ENCODE measurements at regions not wholly inside any gene's neighbourhood (a gene's known extent, or its start where the extent isn't known, plus 50 kb on each side); places are given as distances from the start of the nearest gene placed in this dataset.
A peak's percentile ranks its signal among the peaks of the same experiment; 100 is the strongest.
"Not testable (repeated sequence)": the region's sequence is repeated elsewhere in the genome, so short reads cannot be mapped to it uniquely, and the experiment has no call there.

- DNase-seq (ENCODE audit: low read depth), result peak; percentile 57
Measured at GRCh38 chr2:53490659-53491058, 276.9 kb upstream of the CHAC2 start.

GRCh38 chr2:53486185-53486899 lies 281.3 kb upstream of the CHAC2 start:
- not testable (repeated sequence) for DNase-seq (ENCODE audit: low read depth)

- no peak for DNase-seq (ENCODE audit: low read depth)
Measured at GRCh38 chr2:53485021-53485728, 282.4 kb upstream of the CHAC2 start.

GRCh38 chr2:53484531-53484930 lies 283.1 kb upstream of the CHAC2 start:
- DNase-seq (ENCODE audit: low read depth), result no peak

- DNase-seq (ENCODE audit: low read depth), result no peak
Measured at GRCh38 chr2:53477517-53477916, 290.1 kb upstream of the CHAC2 start.

GRCh38 chr2:53476834-53477233 lies 290.8 kb upstream of the CHAC2 start:
- no peak for DNase-seq (ENCODE audit: low read depth)

GRCh38 chr2:53475766-53476165 lies 291.8 kb upstream of the CHAC2 start:
- DNase-seq (ENCODE audit: low read depth), result peak; percentile 68

GRCh38 chr2:53475321-53475720 lies 292.3 kb upstream of the CHAC2 start:
- peak; percentile 98 for DNase-seq (ENCODE audit: low read depth)

- no peak for DNase-seq (ENCODE audit: low read depth)
Measured at GRCh38 chr2:53474914-53475313, 292.7 kb upstream of the CHAC2 start.

GRCh38 chr2:53473775-53474311 lies 293.8 kb upstream of the CHAC2 start:
- DNase-seq (ENCODE audit: low read depth), result peak; percentile 68

- DNase-seq (ENCODE audit: low read depth), result peak; percentile 39
Measured at GRCh38 chr2:53473236-53473635, 294.4 kb upstream of the CHAC2 start.

GRCh38 chr2:53467467-53468180 lies 300.0 kb upstream of the CHAC2 start:
- no peak for DNase-seq (ENCODE audit: low read depth)

GRCh38 chr2:53463806-53464726 lies 303.5 kb upstream of the CHAC2 start:
- no peak for DNase-seq (ENCODE audit: low read depth)

- DNase-seq (ENCODE audit: low read depth), result no peak
Measured at GRCh38 chr2:53460937-53461336, 306.7 kb upstream of the CHAC2 start.

GRCh38 chr2:53460347-53460746 lies 307.3 kb upstream of the CHAC2 start:
- DNase-seq (ENCODE audit: low read depth), result peak; percentile 6

- DNase-seq (ENCODE audit: low read depth), result peak; percentile 34
Measured at GRCh38 chr2:53455094-53455493, 312.5 kb upstream of the CHAC2 start.

- DNase-seq (ENCODE audit: low read depth), result no peak
Measured at GRCh38 chr2:53452957-53453748, 314.5 kb upstream of the CHAC2 start.

- DNase-seq (ENCODE audit: low read depth), result no peak
Measured at GRCh38 chr2:53452400-53452799, 315.2 kb upstream of the CHAC2 start.

GRCh38 chr2:53450923-53451322 lies 316.7 kb upstream of the CHAC2 start:
- DNase-seq (ENCODE audit: low read depth), result no peak

GRCh38 chr2:53448591-53448990 lies 319.0 kb upstream of the CHAC2 start:
- peak; percentile 7 for DNase-seq (ENCODE audit: low read depth)

- DNase-seq (ENCODE audit: low read depth), result no peak
Measured at GRCh38 chr2:53448086-53448485, 319.5 kb upstream of the CHAC2 start.

Measured in ELR (cell line).